ENCODE measurements at regions not wholly inside any gene's neighbourhood (a gene's known extent, or its start where the extent isn't known, plus 50 kb on each side); places are given as distances from the start of the nearest gene placed in this dataset.

- no peak for TF ChIP-seq CTCF (IDR thresholded peaks at IDR 0.05)
- TF ChIP-seq POLR2A (IDR thresholded peaks at IDR 0.05) = no peak
These were observed 114.9 kb downstream of the NMUR2 start for GRCh38 chr5:152290181-152290580.

Measured in thyroid gland (tissue), 4 donors.